Neural cell (in vitro differentiated cells): ENCODE measurements at regions not wholly inside any gene's neighbourhood (a gene's known extent, or its start where the extent isn't known, plus 50 kb on each side); places are given as distances from the start of the nearest gene placed in this dataset.
"Not testable (repeated sequence)": the region's sequence is repeated elsewhere in the genome, so short reads cannot be mapped to it uniquely, and the experiment has no call there.

Experiments
- H2AFZ ChIP-seq: fragments of 200-600, 300-800 bp; sonication (generic), shearing (Covaris generic); 2 replicates; pipeline ENCODE4 v1.6.0; 2014; ENCODE audit warnings: low read depth, mild to moderate bottlenecking, antibody characterized with exemption, low read length, moderate library complexity
- H3F3A ChIP-seq: fragments of 200-600 bp; shearing (Covaris generic); 2 replicates; pipeline ENCODE4 v1.6.1; 2016; ENCODE audit warnings: mild to moderate bottlenecking, moderate library complexity, mixed read lengths, antibody characterized with exemption, low read length; ENCODE audit not compliant: insufficient read depth, poor library complexity, severe bottlenecking
- H3K27ac ChIP-seq: fragments of 200-600, 300-800 bp; sonication (generic), shearing (Covaris generic); 2 replicates; pipeline ENCODE4 v1.5.1; 2014; ENCODE audit warnings: mild to moderate bottlenecking, low read length, moderate library complexity
- H3K27me3 ChIP-seq: fragments of 300-800, 200-600 bp; sonication (generic), shearing (Covaris generic); 2 replicates; pipeline ENCODE4 v1.6.0; 2014; ENCODE audit warnings: mild to moderate bottlenecking, low read depth, low read length, moderate library complexity; ENCODE audit not compliant: insufficient read depth
- H3K36me3 ChIP-seq: fragments of 300-800, 200-600 bp; sonication (generic), shearing (Covaris generic); 2 replicates; pipeline ENCODE4 v1.5.1; 2014; ENCODE audit warnings: mild to moderate bottlenecking, antibody characterized with exemption, low read length, moderate library complexity; ENCODE audit not compliant: insufficient read depth
- H3K4me2 ChIP-seq: fragments of 300-800, 200-600 bp; sonication (generic), shearing (Covaris generic); 2 replicates; pipeline ENCODE4 v1.6.0; 2014; ENCODE audit warnings: mild to moderate bottlenecking, low read length
- H3K4me3 ChIP-seq: fragments of 300-800, 200-600 bp; sonication (generic), shearing (Covaris generic); 2 replicates; pipeline ENCODE4 v1.5.1; 2014; ENCODE audit warnings: mild to moderate bottlenecking, low read length, moderate library complexity
- H3K79me2 ChIP-seq: fragments of 200-600 bp; shearing (Covaris generic); replicated peaks from 2 replicates; pipeline ENCODE4 v1.6.0; 2014; ENCODE audit warnings: mild to moderate bottlenecking, low read length, moderate library complexity; ENCODE audit not compliant: insufficient read depth
- H3K9ac ChIP-seq: fragments of 300-800, 200-600 bp; sonication (generic), shearing (Covaris generic); 2 replicates; pipeline ENCODE4 v1.6.1; 2016; ENCODE audit warnings: mild to moderate bottlenecking, low read length, mixed read lengths
- H3K9me2 ChIP-seq: fragments of 200-600 bp; shearing (Covaris generic); 2 replicates; pipeline ENCODE4 v1.6.1; 2016; ENCODE audit warnings: mild to moderate bottlenecking, low read length, mixed read lengths; ENCODE audit not compliant: insufficient read depth
- H3K9me3 ChIP-seq: fragments of 200-600, 300-800 bp; sonication (generic), shearing (Covaris generic); 2 replicates; pipeline ENCODE4 v1.6.1; 2016; ENCODE audit warnings: mild to moderate bottlenecking, mixed run types, low read length, moderate library complexity, mixed read lengths
- H4K20me1 ChIP-seq: fragments of 200-600 bp; shearing (Covaris generic); 2 replicates; pipeline ENCODE4 v1.6.1; 2016; ENCODE audit warnings: mild to moderate bottlenecking, mixed run types; ENCODE audit not compliant: insufficient read depth
- CTCF ChIP-seq: fragments of 450-650 bp; IDR thresholded peaks from 2 replicates; pipeline ENCODE4 v1.5.1; 2014; ENCODE audit warnings: antibody characterized with exemption, mild to moderate bottlenecking, moderate library complexity; ENCODE audit not compliant: poor library complexity, severe bottlenecking
- EZH2 ChIP-seq: fragments of 200-600, 300-800 bp; shearing (Covaris generic), sonication (generic); IDR thresholded peaks from 2 replicates; pipeline ENCODE4 v1.6.1; 2014; ENCODE audit warnings: antibody characterized with exemption, low read length, borderline replicate concordance, mild to moderate bottlenecking; ENCODE audit not compliant: insufficient read depth, poor library complexity, severe bottlenecking
- MXI1 ChIP-seq: fragments of 450-650 bp; conservative IDR thresholded peaks from 2 replicates; pipeline ENCODE4 v1.6.1; 2014; ENCODE audit warnings: antibody characterized with exemption, mild to moderate bottlenecking; ENCODE audit not compliant: poor library complexity, severe bottlenecking
- POLR2AphosphoS5 ChIP-seq: IDR thresholded peaks from 2 replicates; pipeline ENCODE4 v1.6.1; 2012
- RAD21 ChIP-seq: fragments of 450-650 bp; conservative IDR thresholded peaks from 2 replicates; pipeline ENCODE4 v1.6.1; 2014; ENCODE audit warnings: antibody characterized with exemption, mild to moderate bottlenecking, moderate library complexity
- REST ChIP-seq: IDR thresholded peaks from 2 replicates; pipeline ENCODE4 v1.6.1; 2012; ENCODE audit warnings: borderline replicate concordance
- SMC3 ChIP-seq: fragments of 450-650 bp; conservative IDR thresholded peaks from 2 replicates; pipeline ENCODE4 v1.6.1; 2014; ENCODE audit warnings: antibody characterized with exemption, mild to moderate bottlenecking, moderate library complexity; ENCODE audit not compliant: poor library complexity

GRCh38 chr18:75723521-75724340 lies 296.2 kb upstream of the SMIM21 start:
- Histone ChIP-seq H3K4me3 (no peak overlapping the region), H3K4me2 (no peak overlapping the region), H3F3A (no peaks in the 10 kb centered on the region), H3K9ac (no peak overlapping the region), H3K27me3 (no peaks in the 10 kb centered on the region), H3K79me2 (no peaks in the 10 kb centered on the region), H4K20me1 (no peaks in the 10 kb centered on the region), H2AFZ (no peak overlapping the region), H3K36me3 (no peaks in the 10 kb centered on the region), H3K9me3 (peaks cover 6% of the 10 kb centered on the region), H3K9me2 (no peaks in the 10 kb centered on the region), H3K27ac (no peak overlapping the region)
- TF ChIP-seq REST (no peak), CTCF (no peak), RAD21 (no peak), MXI1 (no peak), POLR2AphosphoS5 (no peak)

GRCh38 chr18:75714766-75715165 lies 287.3 kb upstream of the SMIM21 start:
- no peaks in the 10 kb centered on the region for H3K36me3 ChIP-seq
- H3K9me2 ChIP-seq, result no peaks in the 10 kb centered on the region
- H3K4me2 ChIP-seq, result no peak overlapping the region
- no peak overlapping the region for H3K4me3 ChIP-seq
- H3K79me2 ChIP-seq, result no peaks in the 10 kb centered on the region
- no peak overlapping the region for H3K27ac ChIP-seq
- H4K20me1 ChIP-seq, result no peaks in the 10 kb centered on the region
- peaks cover 5% of the 10 kb centered on the region for H3K9me3 ChIP-seq
- no peak overlapping the region for H2AFZ ChIP-seq
- no peak overlapping the region for H3K9ac ChIP-seq
- TF ChIP-seq CTCF, result no peak
- TF ChIP-seq SMC3, result no peak
- TF ChIP-seq REST, result no peak
- no peak for TF ChIP-seq RAD21
- TF ChIP-seq EZH2, result no peak
- TF ChIP-seq POLR2AphosphoS5, result no peak
- no peaks in the 10 kb centered on the region for H3F3A ChIP-seq
- no peaks in the 10 kb centered on the region for H3K27me3 ChIP-seq

- H4K20me1 ChIP-seq, H3K27ac ChIP-seq, H3K9me2 ChIP-seq, H3F3A ChIP-seq, H3K9ac ChIP-seq, H3K36me3 ChIP-seq, H3K27me3 ChIP-seq, H3K79me2 ChIP-seq, H2AFZ ChIP-seq, H3K4me2 ChIP-seq, H3K9me3 ChIP-seq, H3K4me3 ChIP-seq: not testable (repeated sequence)
Observed at GRCh38 chr18:75712124-75712867, 284.8 kb upstream of the SMIM21 start.
